NT2/D1 (cell line): ENCODE measurements at regions not wholly inside any gene's neighbourhood (a gene's known extent, or its start where the extent isn't known, plus 50 kb on each side); places are given as distances from the start of the nearest gene placed in this dataset.

Source experiments
- DNase-seq: peaks from one replicate; pipeline ENCODE4 v3.0.0-alpha.2; 2011; ENCODE audit warnings: low read depth, low spot score
- H3K27me3 ChIP-seq: 2 replicates; pipeline ENCODE4 v1.6.0; 2011; ENCODE audit warnings: mild to moderate bottlenecking; ENCODE audit not compliant: insufficient read length, insufficient read depth
- H3K36me3 ChIP-seq: 2 replicates; pipeline ENCODE4 v1.6.1; 2011; ENCODE audit warnings: mild to moderate bottlenecking, low read length, mixed read lengths; ENCODE audit not compliant: insufficient read depth, insufficient read length
- H3K4me1 ChIP-seq: 2 replicates; pipeline ENCODE4 v1.5.1; 2011; ENCODE audit not compliant: insufficient read depth, insufficient read length
- H3K4me3 ChIP-seq: 2 replicates; pipeline ENCODE4 v1.5.1; 2011; ENCODE audit warnings: low read depth; ENCODE audit not compliant: insufficient read length
- H3K9ac ChIP-seq: 2 replicates; pipeline ENCODE4 v1.6.0; 2011; ENCODE audit warnings: low read depth; ENCODE audit not compliant: insufficient read length
- H3K9me3 ChIP-seq: 2 replicates; pipeline ENCODE4 v1.5.1; 2011; ENCODE audit warnings: mild to moderate bottlenecking, low read length; ENCODE audit not compliant: insufficient read depth
- SUZ12 ChIP-seq: IDR thresholded peaks from 2 replicates; pipeline ENCODE4 v1.6.1; 2011; ENCODE audit not compliant: insufficient read length, insufficient read depth; ENCODE audit errors: extremely low read depth
- YY1 ChIP-seq: IDR thresholded peaks from 2 replicates; pipeline ENCODE4 v1.6.1; 2011; ENCODE audit not compliant: insufficient read length, insufficient read depth
- ZNF274 ChIP-seq: IDR thresholded peaks from 2 replicates; pipeline ENCODE4 v1.6.1; 2011; ENCODE audit warnings: mild to moderate bottlenecking, low read depth, low read length

DNA sequence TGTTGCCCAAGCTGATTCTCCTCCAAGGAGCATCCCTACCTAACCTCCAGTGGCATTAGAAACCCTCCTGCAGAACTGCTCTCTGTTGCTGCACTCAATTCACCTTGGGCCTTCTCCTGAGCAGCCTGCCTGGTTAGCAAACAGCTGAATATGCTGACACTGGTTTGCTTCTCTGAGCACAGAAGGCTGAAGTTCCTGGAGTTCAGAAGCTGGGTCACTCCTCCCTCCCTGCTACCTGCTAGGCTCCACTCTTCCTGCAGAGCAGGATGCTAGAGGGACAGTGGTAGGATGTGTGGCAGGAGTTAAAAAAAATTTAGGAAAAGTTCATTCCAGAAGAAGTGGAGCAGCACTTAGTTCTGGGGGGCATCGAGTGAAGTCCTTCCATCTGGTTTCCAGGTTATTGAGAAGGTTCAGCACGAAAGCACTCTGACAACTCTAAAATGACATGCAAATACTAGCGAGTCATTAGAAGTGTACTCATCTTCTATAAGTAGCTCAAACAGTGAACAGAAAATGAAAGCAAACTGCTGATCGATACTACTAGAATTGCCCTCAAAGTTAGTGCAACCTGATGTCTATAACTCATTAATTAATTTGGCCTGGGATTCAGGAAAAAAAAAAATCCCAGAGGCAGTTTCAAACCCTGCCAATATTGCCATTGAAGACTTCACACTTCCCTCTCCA lies 293.7 kb downstream of the POU4F1 start:
- no peak for TF ChIP-seq SUZ12
- TF ChIP-seq YY1 = no peak
- no peak for TF ChIP-seq ZNF274
- H3K27me3 ChIP-seq = no peaks in the 10 kb centered on the region
- no peak for DNase-seq
- no peak overlapping the region for H3K4me3 ChIP-seq
- no peaks in the 10 kb centered on the region for H3K9me3 ChIP-seq
- no peak overlapping the region for H3K9ac ChIP-seq
- H3K4me1 ChIP-seq = no peaks in the 10 kb centered on the region
- no peaks in the 10 kb centered on the region for H3K36me3 ChIP-seq

DNA sequence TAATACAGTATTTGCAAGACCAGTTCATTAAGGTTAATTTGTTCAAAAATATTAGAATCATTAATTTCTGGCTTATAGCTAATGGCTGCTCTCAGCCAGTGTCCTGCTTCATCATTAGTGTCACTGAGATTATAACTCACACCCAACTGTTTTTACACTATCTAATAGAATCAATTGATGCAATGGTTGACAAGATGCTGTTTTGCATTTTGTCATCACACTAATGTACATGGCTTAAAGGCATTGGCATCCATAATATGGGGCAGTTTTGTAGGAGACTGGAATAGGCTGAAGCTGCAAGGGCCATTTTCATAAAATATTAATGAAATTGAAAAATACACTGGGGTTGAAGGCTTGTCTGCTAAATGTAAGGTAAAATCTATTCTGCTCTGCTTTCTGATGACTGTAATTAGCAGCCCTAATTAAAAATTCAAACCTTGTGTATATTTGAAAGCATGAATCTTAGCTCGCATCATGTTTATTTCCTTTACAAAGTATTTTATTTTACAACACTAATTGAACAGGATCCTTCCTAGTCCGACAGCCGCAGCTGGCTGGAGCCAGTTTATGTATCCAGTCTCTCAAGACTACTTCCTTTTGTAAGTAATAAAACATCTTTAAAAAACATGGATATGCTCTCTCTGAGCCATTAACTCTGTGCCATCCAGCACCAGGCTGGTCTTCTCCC lies 296.7 kb downstream of the POU4F1 start:
- Histone ChIP-seq H3K36me3 (no peaks in the 10 kb centered on the region), H3K27me3 (no peaks in the 10 kb centered on the region), H3K4me1 (no peaks in the 10 kb centered on the region), H3K4me3 (no peak overlapping the region), H3K9me3 (no peaks in the 10 kb centered on the region), H3K9ac (no peak overlapping the region)
- no peak for DNase-seq
- TF ChIP-seq YY1 (no peak), ZNF274 (no peak), SUZ12 (no peak)

DNA sequence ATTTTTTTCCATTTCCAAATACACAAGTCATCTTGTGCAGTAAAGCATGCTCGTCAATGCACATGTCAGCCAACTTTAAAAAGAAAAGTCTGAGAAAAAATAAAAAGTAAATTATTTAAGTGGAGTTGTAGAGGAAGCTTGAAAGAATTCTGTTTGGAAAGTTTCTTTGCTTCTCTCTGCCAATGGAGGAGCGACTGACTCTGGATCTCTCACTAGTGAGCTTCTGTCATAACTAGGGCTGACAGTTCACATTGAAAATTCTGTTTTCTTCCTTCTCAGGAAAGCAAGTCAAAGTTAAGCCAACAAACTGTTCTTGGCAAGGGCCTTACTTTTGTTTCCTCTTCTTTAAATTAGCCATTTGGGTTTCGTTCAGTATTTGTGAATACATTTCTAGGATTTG lies 298.2 kb downstream of the POU4F1 start:
- Histone ChIP-seq H3K9me3 (no peaks in the 10 kb centered on the region), H3K9ac (no peak overlapping the region), H3K36me3 (no peaks in the 10 kb centered on the region), H3K4me1 (no peaks in the 10 kb centered on the region), H3K4me3 (no peak overlapping the region), H3K27me3 (no peaks in the 10 kb centered on the region)
- TF ChIP-seq YY1 (no peak), SUZ12 (no peak), ZNF274 (no peak)
- DNase-seq = no peak

DNA sequence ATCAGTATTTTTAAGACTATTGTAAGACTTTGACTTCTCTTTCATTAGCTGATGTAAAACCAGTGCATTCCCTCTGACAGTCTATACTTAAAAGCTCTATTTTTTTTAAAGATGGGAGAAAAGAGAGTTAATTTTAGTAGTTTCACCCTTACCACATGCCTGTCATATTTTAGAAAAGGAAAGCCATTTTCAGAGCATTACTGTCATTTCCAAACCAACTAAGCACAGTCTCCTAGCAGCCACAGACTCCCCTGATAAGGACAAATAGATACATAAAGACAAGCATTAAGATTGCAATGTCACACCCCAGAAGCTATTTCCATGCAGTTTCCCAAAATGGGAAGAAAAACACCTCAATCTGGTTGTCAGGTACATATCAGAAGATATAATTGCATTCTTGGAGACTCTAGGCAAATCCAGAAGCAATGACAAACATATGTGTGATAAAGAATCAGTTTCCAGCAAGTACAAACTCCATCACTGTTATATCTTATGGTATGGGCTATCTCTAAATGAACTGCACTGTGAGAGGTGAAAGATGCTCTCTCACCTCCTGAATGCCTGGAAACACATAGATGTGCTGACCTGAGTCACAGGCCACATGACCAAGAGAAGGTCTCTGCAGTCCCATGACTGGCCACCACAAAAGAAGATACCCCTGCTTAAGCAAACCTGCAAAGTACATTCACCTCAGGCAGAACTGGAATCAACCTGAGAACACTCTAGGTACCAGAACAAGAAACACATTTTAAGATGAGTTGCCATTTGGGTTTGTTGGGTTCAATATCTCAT lies 303.3 kb downstream of the POU4F1 start:
- no peak for DNase-seq
- Histone ChIP-seq H3K4me3 (no peak overlapping the region), H3K36me3 (no peaks in the 10 kb centered on the region), H3K4me1 (no peaks in the 10 kb centered on the region), H3K9me3 (no peaks in the 10 kb centered on the region), H3K9ac (no peak overlapping the region), H3K27me3 (no peaks in the 10 kb centered on the region)
- TF ChIP-seq YY1 = no peak
- TF ChIP-seq SUZ12 = no peak
- no peak for TF ChIP-seq ZNF274

DNA sequence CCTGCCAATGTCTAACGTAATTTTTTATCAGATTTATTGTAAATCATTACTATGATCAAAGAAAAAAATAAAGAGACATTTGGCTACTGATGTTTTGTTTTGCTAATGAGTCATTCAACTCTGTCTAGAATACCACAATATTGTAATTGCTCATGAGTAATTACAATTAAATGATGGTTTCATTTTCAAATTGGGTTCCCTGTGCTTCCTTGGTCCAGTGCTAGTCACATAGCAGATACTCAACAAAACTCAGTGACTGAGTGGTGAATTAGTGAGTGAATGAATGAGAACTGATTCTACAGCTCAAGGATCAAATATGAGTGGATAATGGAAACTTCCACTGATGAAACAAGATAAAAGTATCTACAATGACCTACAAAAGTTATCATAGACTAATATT lies 304.7 kb downstream of the POU4F1 start:
- TF ChIP-seq SUZ12 (no peak), YY1 (no peak), ZNF274 (no peak)
- Histone ChIP-seq H3K9ac (no peak overlapping the region), H3K4me1 (no peaks in the 10 kb centered on the region), H3K9me3 (no peaks in the 10 kb centered on the region), H3K27me3 (no peaks in the 10 kb centered on the region), H3K4me3 (no peak overlapping the region), H3K36me3 (no peaks in the 10 kb centered on the region)
- DNase-seq = no peak

DNA sequence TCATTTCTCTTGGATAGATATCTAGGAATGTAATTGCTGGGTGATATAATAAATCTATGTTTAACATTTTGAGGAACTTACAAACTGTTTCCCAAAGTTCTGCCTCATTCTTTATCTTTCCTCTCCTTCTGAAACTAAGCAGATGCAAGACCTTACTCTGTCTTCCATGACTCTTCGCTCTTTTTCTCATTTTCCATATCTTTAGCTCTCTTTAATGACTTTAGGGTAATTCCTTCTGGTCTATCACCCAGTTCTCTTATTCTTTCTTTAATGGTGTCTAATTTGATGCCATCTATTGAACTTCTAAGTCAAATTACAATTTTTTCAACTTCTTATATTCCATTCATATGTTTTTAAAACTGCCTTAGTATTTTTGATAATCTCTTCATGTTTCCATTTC lies 316.6 kb downstream of the POU4F1 start:
- H3K4me1 ChIP-seq = no peaks in the 10 kb centered on the region
- H3K36me3 ChIP-seq = no peaks in the 10 kb centered on the region
- no peak for DNase-seq
- H3K9ac ChIP-seq = no peak overlapping the region
- no peaks in the 10 kb centered on the region for H3K9me3 ChIP-seq
- no peak for TF ChIP-seq ZNF274
- no peak for TF ChIP-seq SUZ12
- no peak for TF ChIP-seq YY1
- no peak overlapping the region for H3K4me3 ChIP-seq
- H3K27me3 ChIP-seq = no peaks in the 10 kb centered on the region

DNA sequence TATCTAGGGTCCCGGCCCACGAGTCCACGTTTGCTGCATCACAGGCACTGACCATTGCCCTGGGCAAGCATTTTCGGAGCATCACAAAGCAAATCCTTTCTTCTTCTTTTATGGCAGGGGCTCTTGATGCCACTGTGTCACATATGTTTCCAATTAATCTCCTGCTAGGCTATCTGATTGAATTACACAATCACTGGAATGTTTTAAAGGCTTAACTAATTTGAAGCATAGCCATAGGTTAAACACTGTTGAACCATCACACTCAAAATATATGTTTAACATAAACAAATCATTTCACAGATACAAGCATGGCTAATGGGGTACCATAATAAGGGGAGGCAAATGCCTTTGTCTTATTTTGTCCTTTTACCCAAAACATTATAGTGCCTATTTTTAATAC lies 338.3 kb downstream of the POU4F1 start:
- no peaks in the 10 kb centered on the region for H3K27me3 ChIP-seq
- H3K4me1 ChIP-seq = no peaks in the 10 kb centered on the region
- no peak overlapping the region for H3K9ac ChIP-seq
- no peaks in the 10 kb centered on the region for H3K9me3 ChIP-seq
- no peaks in the 10 kb centered on the region for H3K36me3 ChIP-seq
- H3K4me3 ChIP-seq = no peak overlapping the region
- DNase-seq = no peak
- TF ChIP-seq YY1 (no peak), SUZ12 (no peak), ZNF274 (no peak)
